ENCODE measurements at regions not wholly inside any gene's neighbourhood (a gene's known extent, or its start where the extent isn't known, plus 50 kb on each side); places are given as distances from the start of the nearest gene placed in this dataset.

DNA sequence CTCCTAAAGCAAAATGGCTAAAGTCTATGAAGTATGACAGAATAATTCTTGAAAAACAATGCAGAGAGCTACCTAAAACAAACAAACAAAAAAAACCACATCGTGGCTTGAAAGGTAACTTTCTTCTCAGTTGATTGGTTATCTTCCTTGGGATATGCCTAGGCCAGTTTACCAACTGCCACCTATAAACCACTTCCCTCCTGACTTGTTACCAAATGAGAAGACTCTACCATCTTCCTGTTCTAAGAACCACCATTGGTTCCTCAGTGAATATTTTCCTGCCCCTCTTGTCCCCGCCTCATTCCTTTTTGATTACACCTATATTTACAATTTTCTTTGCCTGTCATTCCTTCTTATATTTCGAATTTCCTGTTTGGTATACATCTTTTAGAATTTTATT, 336.6 kb downstream of the SIPA1L2 start:
- TF ChIP-seq, protein P1, sequence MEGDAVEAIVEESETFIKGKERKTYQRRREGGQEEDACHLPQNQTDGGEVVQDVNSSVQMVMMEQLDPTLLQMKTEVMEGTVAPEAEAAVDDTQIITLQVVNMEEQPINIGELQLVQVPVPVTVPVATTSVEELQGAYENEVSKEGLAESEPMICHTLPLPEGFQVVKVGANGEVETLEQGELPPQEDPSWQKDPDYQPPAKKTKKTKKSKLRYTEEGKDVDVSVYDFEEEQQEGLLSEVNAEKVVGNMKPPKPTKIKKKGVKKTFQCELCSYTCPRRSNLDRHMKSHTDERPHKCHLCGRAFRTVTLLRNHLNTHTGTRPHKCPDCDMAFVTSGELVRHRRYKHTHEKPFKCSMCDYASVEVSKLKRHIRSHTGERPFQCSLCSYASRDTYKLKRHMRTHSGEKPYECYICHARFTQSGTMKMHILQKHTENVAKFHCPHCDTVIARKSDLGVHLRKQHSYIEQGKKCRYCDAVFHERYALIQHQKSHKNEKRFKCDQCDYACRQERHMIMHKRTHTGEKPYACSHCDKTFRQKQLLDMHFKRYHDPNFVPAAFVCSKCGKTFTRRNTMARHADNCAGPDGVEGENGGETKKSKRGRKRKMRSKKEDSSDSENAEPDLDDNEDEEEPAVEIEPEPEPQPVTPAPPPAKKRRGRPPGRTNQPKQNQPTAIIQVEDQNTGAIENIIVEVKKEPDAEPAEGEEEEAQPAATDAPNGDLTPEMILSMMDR (IDR thresholded peaks at IDR 0.05; ENCODE audit: low read length): no peak
- TF ChIP-seq EZH2 (optimal IDR thresholded peaks at IDR 0.05; ENCODE audit: low read depth, low read length) (no peak), EZH2phosphoT487 (IDR thresholded peaks at IDR 0.05; ENCODE audit: low read length) (no peak)
